GM23338 (cell line): ENCODE measurements at regions not wholly inside any gene's neighbourhood (a gene's known extent, or its start where the extent isn't known, plus 50 kb on each side); places are given as distances from the start of the nearest gene placed in this dataset.

Experiments used
- ATAC-seq: fragments of 200-7000 bp; cut with Tn5 transposase; 3 replicates; pipeline ENCODE4 v1.9.1; 2020
- DNase-seq: peaks from one replicate; pipeline ENCODE4 v3.0.0-alpha.2; 2015; ENCODE audit warnings: low spot score
- H2AFZ ChIP-seq: fragments of 200-600 bp; sonication (generic); 2 replicates; pipeline ENCODE4 v1.8.0; 2016; ENCODE audit warnings: antibody characterized with exemption, mild to moderate bottlenecking, moderate library complexity
- H3F3A ChIP-seq: fragments of 200-600 bp; sonication (generic); replicated peaks from 2 replicates; pipeline ENCODE4 v1.8.0; 2017; ENCODE audit warnings: antibody characterized with exemption, mixed run types, low read depth
- H3K27ac ChIP-seq: fragments of 200-600 bp; sonication (generic); 2 replicates; pipeline ENCODE4 v1.6.1; 2016; ENCODE audit warnings: low read depth
- H3K27me3 ChIP-seq: fragments of 200-600 bp; sonication (generic); 2 replicates; pipeline ENCODE4 v1.8.0; 2016; ENCODE audit warnings: mild to moderate bottlenecking, mixed run types, moderate library complexity; ENCODE audit not compliant: insufficient read depth
- H3K36me3 ChIP-seq: fragments of 200-600 bp; sonication (generic); 2 replicates; pipeline ENCODE4 v1.8.0; 2016; ENCODE audit warnings: mild to moderate bottlenecking; ENCODE audit not compliant: insufficient read depth
- H3K4me1 ChIP-seq: fragments of 200-600 bp; sonication (generic); 2 replicates; pipeline ENCODE4 v1.8.0; 2016; ENCODE audit warnings: mild to moderate bottlenecking, moderate library complexity; ENCODE audit not compliant: insufficient read depth
- H3K4me2 ChIP-seq: fragments of 200-600 bp; sonication (generic); 2 replicates; pipeline ENCODE4 v1.7.1; 2017; ENCODE audit warnings: mixed run types
- H3K4me3 ChIP-seq: fragments of 200-600 bp; sonication (generic); 2 replicates; pipeline ENCODE4 v1.6.1; 2016; ENCODE audit warnings: mixed run types
- H3K79me2 ChIP-seq: fragments of 200-600 bp; sonication (generic); replicated peaks from 2 replicates; pipeline ENCODE4 v1.8.0; 2017; ENCODE audit warnings: mild to moderate bottlenecking; ENCODE audit not compliant: insufficient read depth
- H3K9me2 ChIP-seq: fragments of 200-600 bp; sonication (generic); 2 replicates; pipeline ENCODE4 v1.8.0; 2017; ENCODE audit not compliant: insufficient read depth
- H4K20me1 ChIP-seq: fragments of 200-600 bp; sonication (generic); replicated peaks from 2 replicates; pipeline ENCODE4 v1.8.0; 2017; ENCODE audit warnings: mild to moderate bottlenecking; ENCODE audit not compliant: insufficient read depth
- H3K27ac Mint-ChIP-seq: 2 replicates; pipeline ENCODE4 v1.8.0; 2020; ENCODE audit warnings: inconsistent platforms, mild to moderate bottlenecking, moderate library complexity, mixed read lengths
- H3K27me3 Mint-ChIP-seq: 3 replicates; pipeline ENCODE4 v1.8.0; 2022; ENCODE audit warnings: low read depth, mild to moderate bottlenecking, moderate library complexity, mixed read lengths, inconsistent platforms; ENCODE audit not compliant: insufficient read depth, poor library complexity
- H3K36me3 Mint-ChIP-seq: 3 replicates; pipeline ENCODE4 v1.8.0; 2021; ENCODE audit warnings: low read depth, mild to moderate bottlenecking, inconsistent platforms, moderate library complexity, mixed read lengths
- H3K4me1 Mint-ChIP-seq: 3 replicates; pipeline ENCODE4 v1.8.0; 2020; ENCODE audit warnings: mild to moderate bottlenecking, inconsistent platforms, mixed read lengths
- H3K4me3 Mint-ChIP-seq: 3 replicates; pipeline ENCODE4 v1.8.0; 2021; ENCODE audit warnings: moderate library complexity, mild to moderate bottlenecking, inconsistent platforms, mixed read lengths
- H3K9me3 Mint-ChIP-seq: 3 replicates; pipeline ENCODE4 v1.8.0; 2020; ENCODE audit warnings: moderate library complexity, mild to moderate bottlenecking, inconsistent platforms, mixed read lengths
- CREB1 ChIP-seq: fragments of 250-450 bp; sonication (Bioruptor Pico); IDR thresholded peaks from 2 replicates; pipeline ENCODE4 v1.5.0; 2020; ENCODE audit warnings: low read depth, mild to moderate bottlenecking, moderate library complexity
- CTCF ChIP-seq, 2 experiments: fragments of 200-600 bp in 1 of 2; sonication (generic) in 1 of 2; conservative IDR thresholded peaks; 2 replicates each; pipeline versions ENCODE4 v1.5.1 to v1.6.1; 2016 to 2017; ENCODE audit warnings: antibody characterized with exemption in 2 of 2, low read depth in 2 of 2, mild to moderate bottlenecking in 2 of 2, moderate library complexity in 1 of 2
- EZH2 ChIP-seq: fragments of 200-600 bp; sonication (generic); IDR thresholded peaks from one replicate; pipeline ENCODE4 v1.8.0; 2017; ENCODE audit warnings: antibody characterized with exemption, mild to moderate bottlenecking, low read depth; ENCODE audit not compliant: unreplicated experiment
- EZH2phosphoT487 ChIP-seq: fragments of 200-600 bp; sonication (generic); IDR thresholded peaks from one replicate; pipeline ENCODE4 v1.8.1; 2018; ENCODE audit warnings: antibody characterized with exemption; ENCODE audit not compliant: unreplicated experiment
- JUNB ChIP-seq: IDR thresholded peaks from one replicate; pipeline ENCODE4 v1.6.1; 2016; ENCODE audit warnings: antibody characterized with exemption; ENCODE audit not compliant: unreplicated experiment
- NANOG ChIP-seq: IDR thresholded peaks from 2 replicates; pipeline ENCODE4 v1.6.1; 2016; ENCODE audit warnings: antibody characterized with exemption, borderline replicate concordance
- POLR2AphosphoS5 ChIP-seq: IDR thresholded peaks from 2 replicates; pipeline ENCODE4 v1.6.1; 2016; ENCODE audit warnings: antibody characterized with exemption, low read depth
- REST ChIP-seq: IDR thresholded peaks from one replicate; pipeline ENCODE4 v1.6.1; 2018; ENCODE audit warnings: antibody characterized with exemption; ENCODE audit not compliant: unreplicated experiment
- STAT1 ChIP-seq: IDR thresholded peaks from one replicate; pipeline ENCODE4 v1.6.1; 2016; ENCODE audit warnings: antibody characterized with exemption; ENCODE audit not compliant: unreplicated experiment
- ZNF114 ChIP-seq: fragments of 250-450 bp; sonication (Bioruptor Pico); IDR thresholded peaks from 2 replicates; pipeline ENCODE4 v1.5.0; 2020; ENCODE audit warnings: mild to moderate bottlenecking, moderate library complexity
- ZNF331 ChIP-seq: fragments of 250-450 bp; sonication (Bioruptor Pico); IDR thresholded peaks from 2 replicates; pipeline ENCODE4 v1.5.0; 2020; ENCODE audit warnings: low read depth, mild to moderate bottlenecking, moderate library complexity
- TF ChIP-seq, protein P1 (sequence below): fragments of 250-450 bp; sonication (Bioruptor Pico); IDR thresholded peaks from 2 replicates; pipeline ENCODE4 v1.5.0; 2020; ENCODE audit warnings: mild to moderate bottlenecking, moderate library complexity
- TF ChIP-seq, protein P2 (sequence below): IDR thresholded peaks from 2 replicates; pipeline ENCODE4 v1.6.1; 2016; ENCODE audit warnings: antibody characterized with exemption

- no peaks in the 10 kb centered on the region for H3K36me3 Mint-ChIP-seq
- no peaks in the 10 kb centered on the region for H4K20me1 ChIP-seq
- peaks cover 15% of the 10 kb centered on the region for H3K9me2 ChIP-seq
- no peaks in the 10 kb centered on the region for H3K27me3 ChIP-seq
- no peaks in the 10 kb centered on the region for H3F3A ChIP-seq
- H3K36me3 ChIP-seq = no peaks in the 10 kb centered on the region
- peaks cover 1% of the 10 kb centered on the region for H3K27me3 Mint-ChIP-seq
- TF ChIP-seq STAT1 = no peak
- no peak for TF ChIP-seq ZNF114 (CRISPR knock-in tag)
- TF ChIP-seq, protein P1, sequence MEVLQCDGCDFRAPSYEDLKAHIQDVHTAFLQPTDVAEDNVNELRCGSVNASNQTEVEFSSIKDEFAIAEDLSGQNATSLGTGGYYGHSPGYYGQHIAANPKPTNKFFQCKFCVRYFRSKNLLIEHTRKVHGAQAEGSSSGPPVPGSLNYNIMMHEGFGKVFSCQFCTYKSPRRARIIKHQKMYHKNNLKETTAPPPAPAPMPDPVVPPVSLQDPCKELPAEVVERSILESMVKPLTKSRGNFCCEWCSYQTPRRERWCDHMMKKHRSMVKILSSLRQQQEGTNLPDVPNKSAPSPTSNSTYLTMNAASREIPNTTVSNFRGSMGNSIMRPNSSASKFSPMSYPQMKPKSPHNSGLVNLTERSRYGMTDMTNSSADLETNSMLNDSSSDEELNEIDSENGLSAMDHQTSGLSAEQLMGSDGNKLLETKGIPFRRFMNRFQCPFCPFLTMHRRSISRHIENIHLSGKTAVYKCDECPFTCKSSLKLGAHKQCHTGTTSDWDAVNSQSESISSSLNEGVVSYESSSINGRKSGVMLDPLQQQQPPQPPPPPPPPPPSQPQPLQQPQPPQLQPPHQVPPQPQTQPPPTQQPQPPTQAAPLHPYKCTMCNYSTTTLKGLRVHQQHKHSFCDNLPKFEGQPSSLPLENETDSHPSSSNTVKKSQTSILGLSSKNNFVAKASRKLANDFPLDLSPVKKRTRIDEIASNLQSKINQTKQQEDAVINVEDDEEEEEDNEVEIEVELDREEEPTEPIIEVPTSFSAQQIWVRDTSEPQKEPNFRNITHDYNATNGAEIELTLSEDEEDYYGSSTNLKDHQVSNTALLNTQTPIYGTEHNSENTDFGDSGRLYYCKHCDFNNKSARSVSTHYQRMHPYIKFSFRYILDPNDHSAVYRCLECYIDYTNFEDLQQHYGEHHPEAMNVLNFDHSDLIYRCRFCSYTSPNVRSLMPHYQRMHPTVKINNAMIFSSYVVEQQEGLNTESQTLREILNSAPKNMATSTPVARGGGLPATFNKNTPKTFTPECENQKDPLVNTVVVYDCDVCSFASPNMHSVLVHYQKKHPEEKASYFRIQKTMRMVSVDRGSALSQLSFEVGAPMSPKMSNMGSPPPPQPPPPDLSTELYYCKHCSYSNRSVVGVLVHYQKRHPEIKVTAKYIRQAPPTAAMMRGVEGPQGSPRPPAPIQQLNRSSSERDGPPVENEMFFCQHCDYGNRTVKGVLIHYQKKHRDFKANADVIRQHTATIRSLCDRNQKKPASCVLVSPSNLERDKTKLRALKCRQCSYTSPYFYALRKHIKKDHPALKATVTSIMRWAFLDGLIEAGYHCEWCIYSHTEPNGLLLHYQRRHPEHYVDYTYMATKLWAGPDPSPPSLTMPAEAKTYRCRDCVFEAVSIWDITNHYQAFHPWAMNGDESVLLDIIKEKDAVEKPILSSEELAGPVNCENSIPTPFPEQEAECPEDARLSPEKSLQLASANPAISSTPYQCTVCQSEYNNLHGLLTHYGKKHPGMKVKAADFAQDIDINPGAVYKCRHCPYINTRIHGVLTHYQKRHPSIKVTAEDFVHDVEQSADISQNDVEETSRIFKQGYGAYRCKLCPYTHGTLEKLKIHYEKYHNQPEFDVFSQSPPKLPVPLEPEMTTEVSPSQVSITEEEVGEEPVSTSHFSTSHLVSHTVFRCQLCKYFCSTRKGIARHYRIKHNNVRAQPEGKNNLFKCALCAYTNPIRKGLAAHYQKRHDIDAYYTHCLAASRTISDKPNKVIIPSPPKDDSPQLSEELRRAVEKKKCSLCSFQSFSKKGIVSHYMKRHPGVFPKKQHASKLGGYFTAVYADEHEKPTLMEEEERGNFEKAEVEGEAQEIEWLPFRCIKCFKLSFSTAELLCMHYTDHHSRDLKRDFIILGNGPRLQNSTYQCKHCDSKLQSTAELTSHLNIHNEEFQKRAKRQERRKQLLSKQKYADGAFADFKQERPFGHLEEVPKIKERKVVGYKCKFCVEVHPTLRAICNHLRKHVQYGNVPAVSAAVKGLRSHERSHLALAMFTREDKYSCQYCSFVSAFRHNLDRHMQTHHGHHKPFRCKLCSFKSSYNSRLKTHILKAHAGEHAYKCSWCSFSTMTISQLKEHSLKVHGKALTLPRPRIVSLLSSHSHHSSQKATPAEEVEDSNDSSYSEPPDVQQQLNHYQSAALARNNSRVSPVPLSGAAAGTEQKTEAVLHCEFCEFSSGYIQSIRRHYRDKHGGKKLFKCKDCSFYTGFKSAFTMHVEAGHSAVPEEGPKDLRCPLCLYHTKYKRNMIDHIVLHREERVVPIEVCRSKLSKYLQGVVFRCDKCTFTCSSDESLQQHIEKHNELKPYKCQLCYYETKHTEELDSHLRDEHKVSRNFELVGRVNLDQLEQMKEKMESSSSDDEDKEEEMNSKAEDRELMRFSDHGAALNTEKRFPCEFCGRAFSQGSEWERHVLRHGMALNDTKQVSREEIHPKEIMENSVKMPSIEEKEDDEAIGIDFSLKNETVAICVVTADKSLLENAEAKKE (CRISPR knock-in tag) = no peak
- no peak for TF ChIP-seq CREB1 (CRISPR knock-in tag)
- TF ChIP-seq REST = no peak
- no peak for TF ChIP-seq CTCF (conservative IDR thresholded peaks at IDR 0.05; ENCODE audit: low read depth in 2 of 2)
- no peak for TF ChIP-seq EZH2phosphoT487
- TF ChIP-seq, protein P2, sequence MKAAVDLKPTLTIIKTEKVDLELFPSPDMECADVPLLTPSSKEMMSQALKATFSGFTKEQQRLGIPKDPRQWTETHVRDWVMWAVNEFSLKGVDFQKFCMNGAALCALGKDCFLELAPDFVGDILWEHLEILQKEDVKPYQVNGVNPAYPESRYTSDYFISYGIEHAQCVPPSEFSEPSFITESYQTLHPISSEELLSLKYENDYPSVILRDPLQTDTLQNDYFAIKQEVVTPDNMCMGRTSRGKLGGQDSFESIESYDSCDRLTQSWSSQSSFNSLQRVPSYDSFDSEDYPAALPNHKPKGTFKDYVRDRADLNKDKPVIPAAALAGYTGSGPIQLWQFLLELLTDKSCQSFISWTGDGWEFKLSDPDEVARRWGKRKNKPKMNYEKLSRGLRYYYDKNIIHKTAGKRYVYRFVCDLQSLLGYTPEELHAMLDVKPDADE = no peak
- TF ChIP-seq EZH2 = no peak
- no peak for TF ChIP-seq NANOG
- TF ChIP-seq POLR2AphosphoS5 = no peak
- TF ChIP-seq JUNB = no peak
- no peak for TF ChIP-seq ZNF331 (CRISPR knock-in tag)
- DNase-seq (no peak), ATAC-seq (no peak)
- H3K4me3 Mint-ChIP-seq = no peak overlapping the region
- peaks cover 6% of the 10 kb centered on the region; the same call in 1 of the 3 replicates for H3K9me3 Mint-ChIP-seq
- H3K27ac ChIP-seq = no peak overlapping the region
- H3K4me3 ChIP-seq = no peak overlapping the region
- H3K4me1 Mint-ChIP-seq = peaks cover 10% of the 10 kb centered on the region
- H3K79me2 ChIP-seq = no peaks in the 10 kb centered on the region
- no peak overlapping the region for H3K4me2 ChIP-seq
- H2AFZ ChIP-seq = no peak overlapping the region
- H3K27ac Mint-ChIP-seq = no peak overlapping the region
- peaks cover 3% of the 10 kb centered on the region for H3K4me1 ChIP-seq
Measured at GRCh38 chr1:164472841-164473240, 86.1 kb upstream of the PBX1 start.
